ELF-1 (cell line): ENCODE measurements at regions not wholly inside any gene's neighbourhood (a gene's known extent, or its start where the extent isn't known, plus 50 kb on each side); places are given as distances from the start of the nearest gene placed in this dataset.
"Not testable (repeated sequence)": the region's sequence is repeated elsewhere in the genome, so short reads cannot be mapped to it uniquely, and the experiment has no call there.

Experiments used
- DNase-seq: peaks from one replicate; pipeline ENCODE4 v3.0.0-alpha.2; 2016; ENCODE audit warnings: low read depth, low spot score

DNA sequence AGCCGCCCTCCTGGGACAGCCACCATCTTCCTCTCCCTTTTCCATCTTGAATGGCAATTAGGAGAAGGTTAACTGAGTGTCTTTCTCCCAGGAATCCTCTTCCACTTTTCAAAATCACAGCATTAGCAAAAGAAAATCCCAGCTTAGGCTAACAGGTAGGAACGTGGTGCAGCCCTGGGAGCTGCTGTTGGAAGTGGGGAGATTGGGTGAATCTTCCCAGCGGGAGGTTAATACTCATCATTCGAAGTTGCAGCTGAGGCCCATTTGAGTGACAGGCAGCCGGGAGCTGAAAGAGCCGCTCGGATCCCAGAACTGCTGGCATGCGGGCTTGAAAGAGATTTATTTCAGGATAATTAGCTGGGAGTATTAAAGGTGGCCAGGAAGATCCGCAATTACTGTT is 306.0 kb downstream of the BCL11A start:
- DNase-seq = no peak

DNA sequence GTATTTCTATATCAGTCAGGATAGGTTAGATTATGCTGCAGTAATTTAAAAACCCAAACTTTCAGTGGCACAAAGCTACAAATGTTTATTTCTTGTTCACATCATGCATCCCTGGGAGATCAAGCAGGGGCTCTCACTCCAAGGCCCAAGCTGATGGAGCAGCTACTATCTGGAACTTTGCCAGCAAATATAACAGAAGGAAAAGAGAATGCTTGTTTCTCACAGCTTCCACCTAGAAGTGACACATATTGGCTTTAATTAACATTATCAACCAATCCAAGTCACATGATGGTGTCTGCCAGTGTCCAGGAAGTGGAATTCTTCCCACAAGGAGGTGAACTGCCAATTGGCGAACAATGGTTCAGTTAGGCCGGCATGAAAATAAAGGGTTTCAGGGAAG is 306.9 kb downstream of the BCL11A start:
- DNase-seq = no peak

DNA sequence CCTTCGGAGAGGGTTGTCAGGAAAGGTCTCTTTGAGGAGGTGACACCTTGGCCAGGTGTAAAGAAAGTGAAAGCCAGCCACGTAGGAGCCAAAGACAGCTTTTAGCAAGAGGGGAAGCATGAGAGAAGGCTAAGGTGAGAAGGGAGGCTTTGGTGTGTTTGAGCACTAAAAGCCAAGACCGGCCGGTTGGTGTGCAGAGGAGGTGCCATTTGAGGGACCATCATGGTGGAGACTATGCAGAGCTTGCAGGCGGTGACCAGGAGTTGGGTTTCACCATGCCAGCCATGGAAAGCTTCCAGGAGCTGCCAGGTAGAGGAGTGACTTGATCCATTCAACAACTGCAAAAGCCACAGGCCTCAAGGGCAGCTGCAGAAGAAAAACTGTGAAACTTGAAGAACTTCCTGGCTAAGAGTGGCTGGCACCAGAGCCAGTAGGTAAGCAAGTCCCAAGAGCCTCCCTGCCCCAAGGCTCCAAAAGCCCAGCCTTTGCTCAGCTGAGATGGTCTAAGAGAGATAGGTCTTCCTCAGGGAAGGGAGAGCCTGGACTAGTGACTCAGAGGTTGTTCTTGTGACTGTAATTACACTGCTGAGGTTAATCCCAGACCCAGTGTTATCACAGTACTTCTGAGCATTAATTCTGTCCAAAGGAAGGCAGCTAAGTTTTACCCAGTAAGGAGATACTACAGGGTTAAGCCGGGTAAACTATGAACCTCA is 319.0 kb downstream of the BCL11A start:
- DNase-seq = no peak

DNA sequence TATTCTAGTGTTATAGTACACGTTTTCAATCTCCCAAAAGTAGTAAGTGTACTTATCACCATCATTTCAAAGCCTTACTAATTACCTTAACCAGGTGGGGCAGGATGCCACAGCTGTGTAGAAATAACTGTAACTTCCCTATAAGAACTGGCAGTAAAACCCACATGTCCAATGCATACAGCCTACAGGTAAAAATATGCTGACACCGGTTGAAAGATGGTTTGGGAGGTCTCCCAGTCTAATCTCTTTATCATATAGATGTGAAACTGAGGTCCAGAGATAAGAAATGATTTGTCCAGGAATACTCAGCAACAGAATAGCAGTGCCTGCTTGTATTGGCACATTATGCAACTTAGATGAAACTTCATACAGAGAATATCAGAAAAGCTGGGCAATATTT is 322.9 kb downstream of the BCL11A start:
- no peak for DNase-seq

DNA sequence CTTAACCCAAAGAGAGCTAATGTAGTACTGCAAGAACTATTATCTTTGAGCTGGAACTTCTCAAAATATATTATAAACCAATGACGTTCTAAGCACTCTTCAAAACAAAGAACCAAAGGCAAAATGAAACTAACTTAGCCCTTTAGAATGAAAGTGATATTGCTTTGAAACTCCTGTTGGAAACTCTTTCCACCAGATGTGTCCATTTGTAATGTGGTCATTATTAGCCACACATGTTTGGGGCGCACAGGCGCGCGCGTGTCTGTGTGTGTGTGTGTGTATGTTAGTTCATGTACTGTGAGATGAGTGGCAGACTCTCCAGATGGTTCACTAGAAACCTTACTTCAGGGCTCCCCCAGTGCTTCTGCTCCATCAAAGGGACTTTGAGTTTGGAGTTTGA is 323.4 kb downstream of the BCL11A start:
- DNase-seq = no peak

DNA sequence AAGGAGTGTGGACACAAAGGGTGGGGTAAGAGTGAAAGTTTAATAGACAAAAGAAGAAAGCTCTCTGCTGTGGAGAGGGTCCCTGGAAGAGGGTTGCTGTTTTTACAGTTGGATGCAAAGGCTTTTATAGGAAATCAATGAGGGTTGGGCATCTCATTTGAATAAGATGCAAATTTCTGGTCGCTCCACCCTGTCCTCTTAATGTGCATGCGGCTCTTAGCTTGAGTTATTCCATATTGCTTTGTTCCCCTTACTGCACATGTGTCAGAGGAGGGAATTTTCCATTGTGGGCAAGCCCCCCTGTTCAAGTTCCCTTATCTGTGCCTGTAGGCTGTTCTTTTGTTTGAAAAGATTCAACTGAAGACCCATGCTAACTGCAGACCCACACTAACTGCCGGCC is 326.5 kb downstream of the BCL11A start:
- no peak for DNase-seq

DNA sequence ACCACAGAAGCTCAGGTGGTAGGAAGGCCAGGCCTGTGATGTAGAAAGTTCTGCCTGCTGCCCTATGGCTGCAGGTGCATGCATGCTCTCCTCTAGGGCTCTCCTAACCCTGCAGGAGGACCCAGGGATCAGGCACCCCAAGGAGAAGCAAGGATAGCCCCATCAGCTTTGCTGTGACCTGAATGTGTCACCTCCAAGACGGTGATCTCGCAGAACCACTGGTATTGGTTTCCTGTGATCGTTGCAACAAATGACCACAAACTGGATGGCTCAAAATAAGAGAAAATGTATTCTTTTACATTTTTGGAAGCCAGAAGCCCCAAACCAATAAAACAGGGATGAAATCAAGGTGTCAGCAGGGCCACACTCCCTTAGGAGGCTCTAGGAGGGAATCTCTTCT is 327.3 kb downstream of the BCL11A start:
- DNase-seq = no peak

DNA sequence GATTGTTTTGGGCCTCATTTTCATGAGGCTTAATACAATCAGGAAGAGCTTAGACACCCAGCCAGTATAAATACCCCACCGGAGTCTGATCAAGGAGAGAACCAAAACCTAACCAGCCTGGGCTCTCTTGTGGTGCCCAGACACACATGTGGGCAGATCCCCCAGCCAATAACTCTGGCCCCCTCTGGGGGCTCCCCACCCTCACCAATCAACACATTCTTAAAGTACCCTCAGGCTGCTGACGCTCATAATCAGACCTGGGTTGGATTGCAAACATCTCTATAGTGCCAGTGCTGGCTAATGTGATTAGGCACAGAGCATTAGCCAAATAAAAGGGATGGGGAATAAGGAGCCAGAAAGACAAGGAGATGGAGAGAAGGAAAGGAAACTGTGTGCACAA is 329.6 kb downstream of the BCL11A start:
- DNase-seq = no peak

DNA sequence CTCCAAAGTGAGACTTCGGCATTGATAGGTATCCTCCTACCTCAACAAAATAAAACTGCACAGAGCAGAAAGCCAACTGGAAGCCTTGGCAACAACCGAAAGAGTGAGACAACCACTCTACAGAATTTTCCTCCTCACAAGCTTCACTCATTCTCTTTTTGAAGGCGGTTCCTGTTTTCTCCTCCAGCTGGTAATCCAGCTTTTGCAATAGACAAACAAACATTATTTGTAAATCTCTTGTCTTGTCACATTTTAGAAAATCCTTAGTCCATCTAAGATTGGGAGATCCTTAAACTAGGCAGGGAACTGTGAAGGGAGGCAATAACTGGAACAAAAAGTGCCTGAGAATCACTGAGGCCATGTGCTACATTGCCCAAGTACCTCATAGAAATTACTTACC is 332.4 kb downstream of the BCL11A start:
- DNase-seq = no peak

DNA sequence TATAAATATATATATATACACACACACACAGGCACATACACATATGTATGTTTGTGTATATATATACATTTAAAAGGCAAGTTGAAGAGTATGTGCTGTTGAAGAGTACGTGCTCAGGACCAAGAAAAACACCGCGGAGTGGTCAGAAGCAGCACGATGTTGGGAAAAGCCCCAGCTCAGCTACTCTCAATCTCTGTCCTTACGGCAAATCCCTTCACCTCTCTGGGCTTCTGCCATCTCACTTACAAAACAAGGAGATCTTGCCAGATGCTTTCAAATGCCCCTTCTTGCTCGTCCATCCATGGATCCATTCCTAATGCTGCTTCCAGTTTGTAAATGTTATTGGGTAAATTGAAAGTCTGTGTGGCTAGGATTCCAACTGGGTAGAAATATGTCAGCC is 333.9 kb downstream of the BCL11A start:
- DNase-seq = no peak

DNA sequence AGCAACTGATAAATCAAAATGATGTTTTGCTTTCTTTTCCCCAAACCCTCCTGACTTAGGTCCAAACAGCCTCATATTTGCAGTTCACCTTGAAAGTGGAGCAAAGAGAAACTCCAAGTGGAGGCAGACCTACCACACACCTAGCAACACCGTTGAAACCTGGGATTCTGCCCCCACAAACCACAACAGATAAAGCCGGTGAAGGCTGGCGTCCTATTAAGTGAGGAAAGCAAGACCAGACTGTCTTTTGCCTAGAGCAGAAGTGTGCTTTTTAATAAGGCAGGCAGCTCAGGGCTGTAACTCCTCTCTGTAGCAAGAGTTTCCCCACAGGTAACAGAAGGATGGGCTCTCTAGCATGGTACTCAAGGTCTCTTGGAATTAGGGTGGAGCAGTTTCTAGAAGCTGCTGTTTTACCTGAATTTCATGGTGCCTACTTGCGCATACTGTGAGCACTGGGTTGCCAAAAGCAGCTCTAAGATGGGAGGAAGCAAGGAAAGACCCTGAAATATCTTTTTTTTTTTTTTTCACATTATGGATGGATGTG is 336.9 kb downstream of the BCL11A start:
- DNase-seq = no peak

DNA sequence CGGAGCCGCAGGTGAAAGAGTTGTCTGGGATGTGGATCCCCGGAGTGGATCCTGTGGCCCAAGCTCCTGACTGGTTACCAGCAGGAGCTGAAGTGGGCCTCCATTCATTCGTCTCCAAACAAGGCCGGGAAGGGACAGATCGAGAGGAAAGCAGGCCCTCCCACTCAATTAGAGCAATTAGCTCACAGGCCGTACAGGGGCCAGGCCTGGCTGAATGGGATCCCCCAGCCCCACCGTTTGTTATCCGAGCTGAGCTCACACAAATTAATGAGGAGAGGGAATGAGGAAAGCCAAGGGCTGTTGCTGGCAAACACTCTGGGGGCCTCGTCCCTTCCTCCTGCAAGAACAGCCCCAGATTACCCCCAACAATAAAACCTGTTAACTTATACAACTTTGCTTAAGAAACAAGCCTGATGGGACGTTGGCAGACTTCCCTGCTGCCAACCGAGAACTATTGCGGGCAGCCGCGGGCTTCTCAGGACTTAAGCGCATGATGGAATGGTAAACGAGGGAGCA is 338.0 kb downstream of the BCL11A start:
- DNase-seq = peak; percentile 81

DNA sequence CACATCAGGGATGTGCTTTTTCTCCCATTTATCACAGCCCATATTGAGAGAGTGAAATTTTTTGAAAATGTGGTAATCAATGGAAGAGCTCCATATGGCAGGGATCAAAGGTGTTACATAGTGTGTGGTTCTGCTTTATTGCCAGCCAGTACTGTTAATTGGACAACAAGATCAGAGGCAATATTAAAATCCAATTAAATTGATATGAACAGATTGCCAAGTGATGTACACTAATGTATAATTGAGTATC is 338.9 kb downstream of the BCL11A start:
- DNase-seq = no peak

DNA sequence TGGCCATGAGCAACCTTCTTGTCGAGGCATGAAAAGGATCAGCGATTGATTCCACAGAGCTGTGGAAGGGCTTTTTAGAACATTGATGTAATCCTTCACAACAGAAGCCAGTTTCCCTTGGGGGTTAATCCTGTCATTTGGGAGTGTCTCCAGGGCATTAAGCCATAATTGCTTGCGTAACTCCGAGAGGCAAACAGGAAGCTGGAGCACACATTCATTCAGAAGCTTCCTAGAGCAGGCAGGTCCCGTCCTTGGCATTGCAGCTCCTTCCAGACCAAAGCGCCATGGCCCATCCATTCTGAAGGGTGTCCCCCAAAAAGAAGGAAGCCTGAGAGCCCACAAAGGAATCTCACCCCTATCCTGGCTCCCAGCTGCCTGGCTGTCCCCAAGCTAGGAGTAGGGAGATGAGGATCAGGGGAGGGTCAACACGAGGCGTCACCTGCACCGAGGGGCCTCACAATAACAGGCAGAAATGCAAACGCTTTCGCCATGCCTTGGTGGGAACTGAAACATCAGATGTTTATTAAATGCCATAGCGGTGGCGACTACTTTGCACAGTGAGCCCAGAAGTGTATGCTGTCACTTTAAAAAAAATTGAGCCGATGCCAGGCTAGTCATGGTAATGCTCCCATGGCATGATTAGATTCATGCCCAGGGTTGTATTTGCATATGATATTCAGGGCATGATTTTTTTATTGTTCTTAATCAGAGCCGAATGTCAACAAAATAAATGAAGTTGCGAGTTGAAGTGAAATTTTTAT is 339.4 kb downstream of the BCL11A start:
- peak; percentile 61 for DNase-seq

DNA sequence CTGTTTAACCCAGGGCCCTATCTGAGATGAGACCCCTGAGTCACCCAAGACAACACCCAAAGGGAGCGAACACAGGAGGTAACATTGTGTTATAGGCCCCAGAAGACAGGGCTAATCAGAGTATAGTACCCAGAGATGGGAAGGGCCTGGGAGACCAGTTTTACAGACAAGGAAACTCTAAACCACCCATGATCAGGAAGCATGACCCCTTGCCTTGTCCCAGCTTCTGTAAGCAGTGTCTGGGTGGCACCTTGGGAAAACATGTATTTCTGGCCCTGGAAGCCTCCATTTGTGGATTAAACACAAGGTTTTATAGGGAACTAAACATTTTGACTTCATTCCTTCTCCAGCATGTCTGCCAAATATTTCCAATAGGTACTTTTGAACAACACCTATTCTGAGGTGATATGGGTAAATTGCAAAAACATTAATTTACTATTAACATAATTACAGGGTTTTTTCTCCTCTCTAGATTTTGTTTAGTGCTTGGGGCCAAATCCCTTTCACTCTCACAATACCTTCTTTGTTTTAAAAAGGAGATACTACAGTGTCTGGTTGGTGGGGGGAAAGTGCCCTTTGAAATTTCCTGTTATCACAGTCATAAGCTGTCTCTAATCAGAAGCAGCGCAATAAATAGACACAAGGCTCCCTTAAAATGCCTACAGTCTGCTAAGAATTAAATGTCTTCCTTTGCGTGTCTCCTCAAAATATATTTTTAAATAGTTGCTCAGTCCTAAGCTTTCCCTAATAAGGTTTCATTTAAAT is 341.1 kb downstream of the BCL11A start:
- no peak for DNase-seq

DNA sequence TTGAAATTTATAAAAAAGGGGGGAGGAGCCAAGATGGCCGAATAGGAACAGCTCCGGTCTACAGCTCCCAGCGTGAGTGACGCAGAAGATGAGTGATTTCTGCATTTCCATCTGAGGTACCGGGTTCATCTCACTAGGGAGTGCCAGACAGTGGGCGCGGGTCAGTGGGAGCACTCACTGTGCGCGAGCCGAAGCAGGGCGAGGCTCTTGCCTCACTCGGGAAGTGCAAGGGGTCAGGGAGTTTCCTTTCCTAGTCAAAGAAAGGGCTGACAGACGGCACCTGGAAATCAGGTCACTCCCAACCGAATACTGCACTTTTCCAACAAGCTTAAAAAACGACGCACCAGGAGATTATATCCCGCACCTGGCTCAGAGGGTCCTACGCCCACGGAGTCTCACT is 364.4 kb downstream of the BCL11A start:
- DNase-seq = not testable (repeated sequence)

DNA sequence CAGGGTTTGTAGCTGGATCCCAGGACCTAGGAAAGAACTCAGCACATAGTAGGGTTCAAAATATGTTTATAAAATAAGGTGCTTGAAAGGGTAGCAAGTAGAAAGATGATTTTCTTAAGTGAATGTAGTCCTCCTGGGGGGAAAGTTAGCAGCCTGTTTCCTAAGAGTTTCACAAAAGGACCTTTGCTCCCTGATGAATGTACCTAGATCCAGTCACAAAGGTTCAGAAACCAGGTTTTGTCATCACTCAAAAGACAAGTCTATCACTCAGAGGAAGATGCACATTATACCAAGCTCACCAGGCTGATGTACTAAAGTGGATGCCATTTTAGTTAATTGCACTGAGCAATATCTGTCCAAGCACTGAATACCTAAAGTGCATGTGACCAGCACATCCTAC is 378.2 kb downstream of the BCL11A start:
- DNase-seq = no peak

DNA sequence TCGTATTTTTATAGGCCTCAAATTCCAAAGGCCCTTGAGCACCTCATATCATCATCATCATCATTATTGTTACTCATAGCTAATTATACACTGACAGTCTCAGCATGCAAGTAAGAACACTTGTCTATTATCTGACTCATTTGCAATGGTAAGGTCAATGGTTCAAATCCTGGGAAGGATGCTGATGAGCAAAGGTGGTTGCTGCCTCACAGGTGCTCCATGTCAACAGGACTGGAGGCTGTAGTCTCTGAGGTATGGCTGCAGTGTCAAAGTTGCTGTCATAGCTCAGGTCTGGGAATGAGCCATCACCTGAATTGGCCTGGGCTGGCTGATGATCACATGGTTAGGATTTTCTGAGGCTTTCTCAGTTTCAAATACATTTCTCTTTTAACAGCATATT is 379.3 kb downstream of the BCL11A start:
- DNase-seq = no peak

DNA sequence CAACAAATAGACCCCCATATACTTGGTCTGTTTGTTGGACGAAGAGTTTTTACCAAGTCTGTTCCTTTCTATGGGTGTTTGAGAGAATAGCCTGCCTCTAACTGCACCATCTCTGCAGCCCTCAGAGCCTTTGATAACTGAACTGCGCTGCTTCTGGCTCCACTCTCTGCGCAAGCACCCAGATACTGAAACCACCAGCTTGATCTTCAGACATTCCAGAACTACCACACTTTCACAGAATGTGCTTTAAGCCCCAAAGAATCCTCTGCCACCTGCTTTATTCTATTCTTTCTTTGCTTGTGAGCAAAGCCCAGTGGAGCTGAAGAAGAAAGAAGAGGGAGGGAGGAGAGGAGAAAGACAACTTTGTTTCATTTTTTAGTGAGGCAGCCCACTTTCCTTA is 380.7 kb downstream of the BCL11A start:
- DNase-seq = no peak

DNA sequence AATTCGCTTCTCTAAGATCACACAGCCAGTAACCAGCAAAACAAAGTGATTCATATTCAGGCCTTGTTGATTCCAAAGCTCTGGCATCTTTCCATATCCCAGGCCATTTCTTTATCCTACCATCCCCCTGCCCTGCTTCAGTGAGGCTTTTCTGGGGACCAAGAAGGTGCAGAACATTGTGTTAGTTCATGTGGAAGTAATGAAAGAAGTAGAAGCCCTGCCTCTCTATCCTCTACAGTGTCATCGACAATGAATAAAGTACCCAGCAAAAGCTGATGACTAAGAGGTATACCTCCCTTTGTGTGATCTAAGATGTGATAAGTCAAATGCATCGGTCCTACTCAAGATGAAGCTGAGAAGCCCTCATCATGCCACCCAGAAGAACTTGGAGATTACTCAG is 383.2 kb downstream of the BCL11A start:
- DNase-seq = no peak

DNA sequence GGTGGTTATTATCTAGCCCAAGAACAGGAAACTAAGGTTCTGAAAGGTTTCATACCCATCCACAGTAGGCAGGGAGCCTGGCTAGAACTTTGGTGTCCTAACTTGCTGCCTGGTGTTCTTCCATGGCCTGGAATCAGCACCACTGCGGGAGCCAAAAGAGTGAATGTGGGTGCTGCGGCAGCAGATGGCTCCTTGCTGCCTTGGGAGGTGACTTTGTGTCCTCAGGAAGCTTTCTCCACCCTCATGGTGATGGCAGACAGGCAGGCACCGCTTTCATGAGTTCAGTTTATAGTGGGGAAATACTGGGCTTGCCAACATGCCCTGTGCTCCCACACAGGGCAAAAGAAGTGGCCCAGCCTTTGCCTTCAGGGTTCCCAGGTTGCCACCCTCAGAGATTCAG is 385.2 kb downstream of the BCL11A start:
- DNase-seq = no peak

DNA sequence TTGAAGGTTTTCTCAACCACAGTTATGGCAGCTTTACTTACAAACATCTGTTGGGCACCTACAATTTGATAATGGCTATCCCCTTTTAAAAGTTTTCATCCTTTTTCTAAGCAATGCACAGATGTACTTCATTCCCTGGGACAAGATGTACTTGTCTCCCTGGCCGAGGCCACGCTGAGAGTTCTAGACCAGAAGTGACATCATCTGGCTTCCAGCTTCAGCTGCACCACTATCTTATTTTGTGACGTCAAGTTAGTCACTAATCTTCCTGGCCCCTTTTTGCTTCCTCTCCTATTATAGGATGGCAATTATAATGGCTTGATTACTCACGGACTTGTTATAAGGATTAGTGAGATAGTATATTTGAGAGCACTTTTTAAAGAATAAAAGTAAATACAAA is 386.4 kb downstream of the BCL11A start:
- DNase-seq = no peak

DNA sequence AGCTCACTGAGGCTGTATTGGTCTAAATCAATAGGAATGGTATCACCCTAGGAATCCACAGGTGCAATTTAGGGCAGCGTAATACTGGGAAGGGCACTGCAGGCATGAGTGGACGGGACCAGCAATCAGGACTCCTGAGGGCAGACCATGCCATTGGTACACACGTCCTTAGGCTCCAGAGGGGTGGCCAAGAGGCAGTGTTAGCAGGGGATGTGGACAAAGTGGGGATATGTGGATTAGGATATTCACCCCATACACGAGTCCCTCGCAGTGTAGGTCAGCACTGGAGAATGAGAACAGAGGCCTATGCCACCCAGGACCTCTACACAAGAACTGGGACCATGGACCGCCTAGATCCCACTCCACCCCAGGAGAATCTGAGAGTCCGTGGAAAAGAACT is 389.8 kb downstream of the BCL11A start:
- DNase-seq = no peak
